ENCODE measurements at regions not wholly inside any gene's neighbourhood (a gene's known extent, or its start where the extent isn't known, plus 50 kb on each side); places are given as distances from the start of the nearest gene placed in this dataset.

- Histone ChIP-seq H3K9ac (ENCODE audit: low read length) (no peak overlapping the region), H2BK120ac (ENCODE audit: insufficient read depth, low read length, poor library complexity) (no peak overlapping the region), H2BK5ac (ENCODE audit: low read depth, low read length, poor library complexity) (no peak overlapping the region), H2AFZ (ENCODE audit: insufficient read depth, low read length, poor library complexity) (no peak overlapping the region), H4K8ac (ENCODE audit: low read depth, low read length) (no peak overlapping the region), H3K14ac (ENCODE audit: low read length) (no peak overlapping the region), H3K4me1 (ENCODE audit: control insufficient read depth in 1 of 2, insufficient read depth in 2 of 2, low read length in 2 of 2) (no peaks in the 10 kb centered on the region), H3K4me2 (ENCODE audit: low read length) (no peak overlapping the region), H3K36me3 (ENCODE audit: control insufficient read depth in 1 of 2, insufficient read depth in 2 of 2, low read length in 2 of 2) (no peaks in the 10 kb centered on the region), H3K27me3 (ENCODE audit: insufficient read depth, low read length) (no peaks in the 10 kb centered on the region), H4K12ac (ENCODE audit: low read depth, low read length) (no peak overlapping the region), H3K23ac (ENCODE audit: low read length) (no peak overlapping the region), H2BK12ac (ENCODE audit: low read length) (no peak overlapping the region), H3K79me2 (ENCODE audit: control insufficient read depth, insufficient read depth, low read length, poor library complexity) (no peaks in the 10 kb centered on the region), H3K18ac (ENCODE audit: low read length) (no peak overlapping the region), H3K79me1 (ENCODE audit: low read length) (no peaks in the 10 kb centered on the region), H3K4ac (ENCODE audit: low read depth, low read length) (no peak overlapping the region), H3K27ac (ENCODE audit: low read depth, low read length) (no peak overlapping the region), H2AK5ac (ENCODE audit: low read length) (no peak overlapping the region), H3K4me3 (ENCODE audit: low read depth, low read length) (no peak overlapping the region), H4K91ac (ENCODE audit: low read depth, low read length) (no peak overlapping the region), H3K9me3 (ENCODE audit: insufficient read depth, low read depth, low read length) (no peaks in the 10 kb centered on the region)
- no peak for DNase-seq
- WGBS (ENCODE audit: extremely low coverage, insufficient coverage, insufficient read length) = no CpG with 5 or more reads among the region's 3 CpGs
These were observed 77.5 kb downstream of the AREG start for GRCh38 chr4:74522251-74522991.

DNA sequence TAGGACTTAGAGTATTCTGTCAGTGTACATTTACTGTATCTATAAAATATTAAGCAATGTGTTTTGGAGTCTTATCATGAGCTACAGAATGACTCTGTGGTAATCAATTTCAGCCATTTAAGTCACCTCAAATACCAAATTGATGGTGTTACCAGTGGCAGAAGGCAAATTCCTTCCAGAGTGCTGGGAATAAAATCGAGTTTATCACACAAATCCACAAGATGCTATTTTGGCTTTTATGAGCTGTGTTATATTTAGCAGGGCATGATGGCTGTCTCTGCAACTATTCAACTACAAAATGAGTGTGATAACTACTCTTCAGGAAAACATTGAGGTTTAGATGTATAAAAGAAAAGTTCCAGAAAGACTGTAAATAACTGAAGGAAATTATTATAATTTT, 78.2 kb downstream of the AREG start:
- Histone ChIP-seq H3K14ac (ENCODE audit: low read length) (no peak overlapping the region), H2BK120ac (ENCODE audit: insufficient read depth, low read length, poor library complexity) (no peak overlapping the region), H3K23ac (ENCODE audit: low read length) (no peak overlapping the region), H4K8ac (ENCODE audit: low read depth, low read length) (no peak overlapping the region), H3K79me1 (ENCODE audit: low read length) (no peaks in the 10 kb centered on the region), H2BK12ac (ENCODE audit: low read length) (no peak overlapping the region), H3K79me2 (ENCODE audit: control insufficient read depth, insufficient read depth, low read length, poor library complexity) (no peaks in the 10 kb centered on the region), H3K9ac (ENCODE audit: low read length) (no peak overlapping the region), H3K4me2 (ENCODE audit: low read length) (no peak overlapping the region), H3K4me1 (ENCODE audit: control insufficient read depth in 1 of 2, insufficient read depth in 2 of 2, low read length in 2 of 2) (no peaks in the 10 kb centered on the region), H2AK5ac (ENCODE audit: low read length) (no peak overlapping the region), H4K12ac (ENCODE audit: low read depth, low read length) (no peak overlapping the region), H3K18ac (ENCODE audit: low read length) (no peak overlapping the region), H2BK5ac (ENCODE audit: low read depth, low read length, poor library complexity) (no peak overlapping the region), H3K27me3 (ENCODE audit: insufficient read depth, low read length) (no peaks in the 10 kb centered on the region), H3K27ac (ENCODE audit: low read depth, low read length) (no peak overlapping the region), H4K91ac (ENCODE audit: low read depth, low read length) (no peak overlapping the region), H3K9me3 (ENCODE audit: insufficient read depth, low read depth, low read length) (no peaks in the 10 kb centered on the region), H3K4me3 (ENCODE audit: low read depth, low read length) (no peak overlapping the region), H3K36me3 (ENCODE audit: control insufficient read depth in 1 of 2, insufficient read depth in 2 of 2, low read length in 2 of 2) (no peaks in the 10 kb centered on the region), H3K4ac (ENCODE audit: low read depth, low read length) (no peak overlapping the region), H2AFZ (ENCODE audit: insufficient read depth, low read length, poor library complexity) (no peak overlapping the region)
- no CpG with 5 or more reads among the region's 1 CpG for WGBS (ENCODE audit: extremely low coverage, insufficient coverage, insufficient read length)
- no peak for DNase-seq

GRCh38 chr4:74524985-74525384, 80.0 kb downstream of the AREG start:
- no peak overlapping the region for H3K27ac ChIP-seq (ENCODE audit: low read depth, low read length)
- no peaks in the 10 kb centered on the region for H3K4me1 ChIP-seq (ENCODE audit: control insufficient read depth in 1 of 2, insufficient read depth in 2 of 2, low read length in 2 of 2)
- H3K79me1 ChIP-seq (ENCODE audit: low read length) = no peaks in the 10 kb centered on the region
- no peaks in the 10 kb centered on the region for H3K27me3 ChIP-seq (ENCODE audit: insufficient read depth, low read length)
- no peaks in the 10 kb centered on the region for H3K79me2 ChIP-seq (ENCODE audit: control insufficient read depth, insufficient read depth, low read length, poor library complexity)
- no peak overlapping the region for H2BK5ac ChIP-seq (ENCODE audit: low read depth, low read length, poor library complexity)
- H2BK12ac ChIP-seq (ENCODE audit: low read length) = no peak overlapping the region
- H2AFZ ChIP-seq (ENCODE audit: insufficient read depth, low read length, poor library complexity) = no peak overlapping the region
- no peak overlapping the region for H3K4me2 ChIP-seq (ENCODE audit: low read length)
- DNase-seq = no peak
- H2AK5ac ChIP-seq (ENCODE audit: low read length) = no peak overlapping the region
- H3K23ac ChIP-seq (ENCODE audit: low read length) = no peak overlapping the region
- no peaks in the 10 kb centered on the region for H3K36me3 ChIP-seq (ENCODE audit: control insufficient read depth in 1 of 2, insufficient read depth in 2 of 2, low read length in 2 of 2)
- no peak overlapping the region for H4K12ac ChIP-seq (ENCODE audit: low read depth, low read length)
- H3K14ac ChIP-seq (ENCODE audit: low read length) = no peak overlapping the region
- no peak overlapping the region for H3K4ac ChIP-seq (ENCODE audit: low read depth, low read length)
- no peak overlapping the region for H4K8ac ChIP-seq (ENCODE audit: low read depth, low read length)
- no peak overlapping the region for H2BK120ac ChIP-seq (ENCODE audit: insufficient read depth, low read length, poor library complexity)
- H3K9ac ChIP-seq (ENCODE audit: low read length) = no peak overlapping the region
- no peak overlapping the region for H3K4me3 ChIP-seq (ENCODE audit: low read depth, low read length)
- H3K18ac ChIP-seq (ENCODE audit: low read length) = no peak overlapping the region
- no peaks in the 10 kb centered on the region for H3K9me3 ChIP-seq (ENCODE audit: insufficient read depth, low read depth, low read length)
- H4K91ac ChIP-seq (ENCODE audit: low read depth, low read length) = no peak overlapping the region

DNA sequence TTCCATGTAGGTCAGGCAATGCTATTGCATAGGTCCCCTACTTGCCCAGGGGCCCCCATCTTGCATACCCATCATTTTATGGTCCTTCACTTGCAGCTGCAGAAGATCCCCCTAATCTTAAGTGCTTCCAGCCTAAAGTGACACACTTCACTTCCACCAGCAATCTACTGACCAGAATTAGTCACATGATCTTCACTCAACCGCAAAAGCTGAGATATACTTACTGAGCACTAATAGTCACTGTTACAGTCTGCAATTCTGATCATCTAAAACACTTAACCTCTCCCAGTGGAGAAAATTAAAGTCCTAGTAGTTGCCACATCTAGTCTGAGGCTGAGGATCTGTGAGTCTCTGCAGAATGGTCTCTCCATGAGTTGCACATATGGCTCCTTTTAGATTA, 82.1 kb downstream of the AREG start:
- H3K79me1 ChIP-seq (ENCODE audit: low read length) = no peaks in the 10 kb centered on the region
- no peak overlapping the region for H3K23ac ChIP-seq (ENCODE audit: low read length)
- H3K27me3 ChIP-seq (ENCODE audit: insufficient read depth, low read length) = no peaks in the 10 kb centered on the region
- no CpG with 5 or more reads among the region's 1 CpG for WGBS (ENCODE audit: extremely low coverage, insufficient coverage, insufficient read length)
- H2AK5ac ChIP-seq (ENCODE audit: low read length) = no peak overlapping the region
- H3K9me3 ChIP-seq (ENCODE audit: insufficient read depth, low read depth, low read length) = no peaks in the 10 kb centered on the region
- H3K4me2 ChIP-seq (ENCODE audit: low read length) = no peak overlapping the region
- H3K36me3 ChIP-seq (ENCODE audit: control insufficient read depth in 1 of 2, insufficient read depth in 2 of 2, low read length in 2 of 2) = no peaks in the 10 kb centered on the region
- no peak overlapping the region for H2BK120ac ChIP-seq (ENCODE audit: insufficient read depth, low read length, poor library complexity)
- no peak overlapping the region for H3K14ac ChIP-seq (ENCODE audit: low read length)
- H3K4ac ChIP-seq (ENCODE audit: low read depth, low read length) = no peak overlapping the region
- no peak overlapping the region for H3K4me3 ChIP-seq (ENCODE audit: low read depth, low read length)
- no peak overlapping the region for H3K27ac ChIP-seq (ENCODE audit: low read depth, low read length)
- no peaks in the 10 kb centered on the region for H3K4me1 ChIP-seq (ENCODE audit: control insufficient read depth in 1 of 2, insufficient read depth in 2 of 2, low read length in 2 of 2)
- H3K79me2 ChIP-seq (ENCODE audit: control insufficient read depth, insufficient read depth, low read length, poor library complexity) = no peaks in the 10 kb centered on the region
- H2BK12ac ChIP-seq (ENCODE audit: low read length) = no peak overlapping the region
- no peak overlapping the region for H2AFZ ChIP-seq (ENCODE audit: insufficient read depth, low read length, poor library complexity)
- no peak overlapping the region for H4K12ac ChIP-seq (ENCODE audit: low read depth, low read length)
- no peak overlapping the region for H2BK5ac ChIP-seq (ENCODE audit: low read depth, low read length, poor library complexity)
- H3K18ac ChIP-seq (ENCODE audit: low read length) = no peak overlapping the region
- H4K91ac ChIP-seq (ENCODE audit: low read depth, low read length) = no peak overlapping the region
- no peak for DNase-seq
- no peak overlapping the region for H4K8ac ChIP-seq (ENCODE audit: low read depth, low read length)
- no peak overlapping the region for H3K9ac ChIP-seq (ENCODE audit: low read length)

Measured in trophoblast cell (in vitro differentiated cells and primary cell).